ENCODE measurements at regions not wholly inside any gene's neighbourhood (a gene's known extent, or its start where the extent isn't known, plus 50 kb on each side); places are given as distances from the start of the nearest gene placed in this dataset.
"Not testable (repeated sequence)": the region's sequence is repeated elsewhere in the genome, so short reads cannot be mapped to it uniquely, and the experiment has no call there.

- TF ChIP-seq ZBTB2 (CRISPR knock-in tag; IDR thresholded peaks at IDR 0.05; ENCODE audit: low read depth); EZH2 (conservative IDR thresholded peaks at IDR 0.05; ENCODE audit: low read depth, low read length); CTCF (CRISPR knock-in tag; IDR thresholded peaks at IDR 0.05); THRA (CRISPR knock-in tag; IDR thresholded peaks at IDR 0.05; ENCODE audit: borderline replicate concordance); ZBTB7B (CRISPR knock-in tag; IDR thresholded peaks at IDR 0.05); ZHX1 (CRISPR knock-in tag; IDR thresholded peaks at IDR 0.05; ENCODE audit: low read depth); ZNF18 (CRISPR knock-in tag; IDR thresholded peaks at IDR 0.05; ENCODE audit: insufficient replicate concordance); JDP2 (CRISPR knock-in tag; IDR thresholded peaks at IDR 0.05; ENCODE audit: borderline replicate concordance); REST (IDR thresholded peaks at IDR 0.05; ENCODE audit: borderline replicate concordance in 1 of 2, low read depth in 1 of 2, low read length in 2 of 2): not testable (repeated sequence)
These were observed 203.6 kb downstream of the ANKRD30BL start for GRCh38 chr2:131958019-131958609.
